ENCODE measurements at regions not wholly inside any gene's neighbourhood (a gene's known extent, or its start where the extent isn't known, plus 50 kb on each side); places are given as distances from the start of the nearest gene placed in this dataset.
A peak's percentile ranks its signal among the peaks of the same experiment; 100 is the strongest.

GRCh38 chr16:72502594-72503005 is 330.6 kb upstream of the PMFBP1 start:
- ATAC-seq (replicated peaks) (no peak), DNase-seq (no peak)
- H3K9me3 Mint-ChIP-seq, result no peaks in the 10 kb centered on the region
- no peak overlapping the region for H3K4me3 Mint-ChIP-seq
- no peaks in the 10 kb centered on the region for H3K36me3 Mint-ChIP-seq (ENCODE audit: insufficient read depth)
- H3K27me3 Mint-ChIP-seq, result no peaks in the 10 kb centered on the region
- H3K27ac Mint-ChIP-seq, result no peak overlapping the region
- H3K4me1 Mint-ChIP-seq (ENCODE audit: low read depth in 2 of 2), result no peaks in the 10 kb centered on the region

DNA sequence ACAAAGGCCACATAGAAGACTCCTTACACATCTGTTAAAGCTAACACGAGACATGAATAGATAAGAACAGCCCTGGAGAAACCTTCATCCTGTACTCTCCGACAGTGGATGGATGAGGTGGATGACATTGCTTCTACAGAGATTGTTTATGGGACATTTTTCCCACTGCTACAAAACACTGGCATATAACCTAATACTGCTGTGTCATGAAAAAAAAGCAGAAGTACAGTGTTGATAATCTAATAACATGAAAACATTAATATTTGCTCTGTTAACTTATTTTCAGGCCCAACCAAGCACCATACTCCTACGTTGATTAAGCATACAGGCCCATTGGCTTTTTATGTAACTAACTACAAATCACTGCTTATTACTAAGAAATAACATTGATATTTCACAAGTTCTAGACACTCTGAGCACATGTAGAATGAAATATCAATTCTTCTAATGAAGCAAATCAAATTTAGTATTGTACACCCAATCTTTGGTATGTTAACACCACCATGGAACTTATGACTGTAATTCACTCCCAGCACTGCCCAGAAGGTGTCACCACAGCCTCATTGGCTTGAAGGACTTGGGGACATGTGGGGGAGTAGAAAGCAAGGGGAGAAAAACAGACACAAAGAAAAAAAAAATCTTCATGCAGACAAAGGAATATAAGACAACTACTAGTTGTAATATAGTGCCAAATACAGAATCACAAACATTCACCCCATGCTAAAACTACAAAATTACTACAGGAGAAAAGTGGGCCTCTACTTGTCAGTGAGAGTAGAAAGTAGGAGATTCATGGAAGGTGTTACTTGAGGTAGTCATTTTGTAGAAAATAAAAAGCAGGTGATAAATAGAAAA is 330.0 kb upstream of the PMFBP1 start:
- H3K27ac Mint-ChIP-seq, result no peak overlapping the region
- no peaks in the 10 kb centered on the region for H3K9me3 Mint-ChIP-seq
- H3K27me3 Mint-ChIP-seq, result no peaks in the 10 kb centered on the region
- H3K4me3 Mint-ChIP-seq, result no peak overlapping the region
- no peaks in the 10 kb centered on the region for H3K36me3 Mint-ChIP-seq (ENCODE audit: insufficient read depth)
- ATAC-seq (replicated peaks) (no peak), DNase-seq (no peak)
- H3K4me1 Mint-ChIP-seq (ENCODE audit: low read depth in 2 of 2), result no peaks in the 10 kb centered on the region

DNA sequence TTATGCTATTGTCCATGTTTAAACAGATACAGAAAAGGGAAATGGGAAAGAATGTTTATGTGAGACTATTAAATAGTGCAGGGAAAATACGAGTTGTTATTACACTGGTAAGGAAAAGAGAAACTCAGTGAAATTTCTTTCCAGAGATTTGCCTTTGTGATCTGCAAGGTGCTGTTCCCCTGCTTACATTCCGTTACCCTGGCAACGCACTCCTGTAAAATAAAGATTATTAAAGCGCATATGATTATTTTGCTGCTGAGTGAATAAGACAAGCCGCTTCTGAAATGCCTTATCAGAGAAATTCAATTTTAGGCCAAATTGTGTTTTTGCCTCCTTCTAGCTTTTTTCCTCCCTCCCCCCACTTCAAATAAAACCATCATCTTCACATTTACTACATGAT is 328.6 kb upstream of the PMFBP1 start:
- Mint-ChIP-seq H3K27ac (no peak overlapping the region), H3K9me3 (no peaks in the 10 kb centered on the region), H3K27me3 (no peaks in the 10 kb centered on the region), H3K36me3 (ENCODE audit: insufficient read depth) (no peaks in the 10 kb centered on the region), H3K4me1 (ENCODE audit: low read depth in 2 of 2) (no peaks in the 10 kb centered on the region), H3K4me3 (no peak overlapping the region)
- no peak for ATAC-seq (replicated peaks)
- DNase-seq, result no peak

DNA sequence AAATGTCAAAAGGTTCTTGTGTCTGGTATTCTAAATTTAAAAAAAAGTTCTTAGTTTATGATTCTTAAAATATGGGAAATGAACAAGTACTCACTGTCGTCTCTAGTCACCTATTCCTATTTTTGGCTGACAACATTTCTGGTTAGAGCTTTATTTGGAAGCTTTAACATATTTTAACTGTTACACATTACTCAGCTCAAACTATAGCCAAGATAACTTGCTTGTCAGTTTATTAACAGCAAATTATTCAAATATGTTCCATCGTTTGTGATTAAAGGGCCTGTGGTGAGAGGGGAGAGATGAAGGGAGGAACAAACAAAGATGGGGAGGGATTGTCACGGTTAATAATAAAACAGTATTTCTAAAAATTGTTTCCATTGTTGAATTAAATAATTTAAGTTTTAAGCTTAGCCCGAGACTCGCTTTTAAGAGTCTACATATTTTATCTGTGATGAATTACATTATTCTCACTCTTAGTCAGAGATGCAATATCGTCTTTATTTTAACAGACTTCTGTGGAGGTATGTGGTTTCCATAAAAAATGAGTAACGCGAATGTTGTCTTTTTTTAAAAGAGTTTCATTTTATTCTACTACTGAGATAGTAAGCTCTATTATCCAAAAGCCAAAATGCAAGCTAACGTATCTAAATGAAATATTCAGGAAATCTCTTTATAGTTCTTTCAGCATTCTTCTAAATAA is 321.9 kb upstream of the PMFBP1 start:
- Mint-ChIP-seq H3K27ac (no peak overlapping the region), H3K4me3 (no peak overlapping the region), H3K4me1 (ENCODE audit: low read depth in 2 of 2) (no peaks in the 10 kb centered on the region), H3K27me3 (no peaks in the 10 kb centered on the region), H3K9me3 (no peaks in the 10 kb centered on the region), H3K36me3 (ENCODE audit: insufficient read depth) (no peaks in the 10 kb centered on the region)
- ATAC-seq (replicated peaks), result no peak
- no peak for DNase-seq

GRCh38 chr16:72487283-72487682 is 315.3 kb upstream of the PMFBP1 start:
- no peak overlapping the region for H3K27ac Mint-ChIP-seq

DNA sequence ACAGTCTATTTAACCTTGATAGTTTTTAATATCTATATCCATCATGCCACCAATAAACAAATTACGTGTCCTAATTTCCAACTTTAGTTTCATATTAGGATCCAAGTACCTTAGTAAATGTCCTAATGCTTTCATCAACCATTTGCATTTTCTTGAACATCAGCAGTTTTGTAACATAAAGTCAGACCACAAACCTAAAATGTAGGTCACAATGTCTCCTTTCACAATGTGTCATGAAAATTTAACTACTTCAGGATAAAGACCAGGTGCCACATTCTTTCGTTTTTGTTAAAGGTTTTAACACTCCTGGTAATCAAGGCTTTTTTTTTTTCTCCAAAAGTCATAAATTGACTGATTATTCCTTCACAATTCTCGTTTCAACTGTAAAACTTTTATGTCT is 310.7 kb upstream of the PMFBP1 start:
- H3K27me3 Mint-ChIP-seq, result no peaks in the 10 kb centered on the region
- ATAC-seq (replicated peaks) (peak; percentile 48), DNase-seq (no peak)
- peaks cover 26 to 30% of the 10 kb centered on the region in 2 donors for H3K4me1 Mint-ChIP-seq (ENCODE audit: low read depth in 2 of 2)
- H3K4me3 Mint-ChIP-seq, result peak overlapping the region; percentile 37 to 65
- H3K9me3 Mint-ChIP-seq, result peaks cover 0 to 3% of the 10 kb centered on the region in 2 donors
- H3K27ac Mint-ChIP-seq, result peak overlapping the region; percentile 10 to 86
- no peaks in the 10 kb centered on the region for H3K36me3 Mint-ChIP-seq (ENCODE audit: insufficient read depth)

More at GRCh38 chr16:72487283-72487682, 315.3 kb upstream of the PMFBP1 start:
- DNase-seq, result no peak
- H3K36me3 Mint-ChIP-seq (ENCODE audit: insufficient read depth), result no peaks in the 10 kb centered on the region
- no peak for ATAC-seq (replicated peaks)
- peaks cover 10 to 12% of the 10 kb centered on the region in 2 donors for H3K4me1 Mint-ChIP-seq (ENCODE audit: low read depth in 2 of 2)
- no peaks in the 10 kb centered on the region for H3K27me3 Mint-ChIP-seq
- no peak overlapping the region for H3K4me3 Mint-ChIP-seq
- no peaks in the 10 kb centered on the region for H3K9me3 Mint-ChIP-seq

DNA sequence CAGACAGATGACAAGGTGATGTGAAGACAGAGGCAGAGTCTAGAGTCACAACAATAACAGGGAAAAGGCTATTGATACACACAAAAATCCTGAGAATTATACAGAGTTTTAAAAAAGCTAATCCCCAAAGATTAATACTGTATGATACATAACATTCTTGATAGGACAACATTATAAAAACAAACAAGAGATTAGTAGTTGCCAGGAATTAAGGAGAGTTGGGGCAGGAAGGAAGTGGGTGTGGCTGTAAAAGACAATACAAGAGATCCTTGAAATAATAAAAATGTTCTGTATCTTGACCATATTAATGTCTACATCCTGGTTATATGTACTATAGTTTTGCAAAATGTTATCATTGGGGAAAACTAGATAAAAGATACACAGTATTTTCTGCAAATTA is 309.5 kb upstream of the PMFBP1 start:
- H3K9me3 Mint-ChIP-seq, result peaks cover 0 to 3% of the 10 kb centered on the region in 2 donors
- ATAC-seq (replicated peaks) (no peak), DNase-seq (no peak)
- H3K27me3 Mint-ChIP-seq, result no peaks in the 10 kb centered on the region
- peak overlapping the region in 1 of 2 donors; percentile 48 for H3K4me3 Mint-ChIP-seq
- peak overlapping the region in 1 of 2 donors; percentile 86 for H3K27ac Mint-ChIP-seq
- H3K36me3 Mint-ChIP-seq (ENCODE audit: insufficient read depth), result no peaks in the 10 kb centered on the region
- peaks cover 26 to 30% of the 10 kb centered on the region in 2 donors for H3K4me1 Mint-ChIP-seq (ENCODE audit: low read depth in 2 of 2)

- DNase-seq, result no peak
- no peaks in the 10 kb centered on the region for H3K36me3 Mint-ChIP-seq (ENCODE audit: insufficient read depth)
- no peak overlapping the region for H3K27ac Mint-ChIP-seq
- peaks cover 0 to 3% of the 10 kb centered on the region in 2 donors for H3K9me3 Mint-ChIP-seq
- no peaks in the 10 kb centered on the region for H3K27me3 Mint-ChIP-seq
- peak overlapping the region in 1 of 2 donors; percentile 48 for H3K4me3 Mint-ChIP-seq
- ATAC-seq (replicated peaks), result no peak
- H3K4me1 Mint-ChIP-seq (ENCODE audit: low read depth in 2 of 2), result peaks cover 26 to 30% of the 10 kb centered on the region in 2 donors
Observed at GRCh38 chr16:72480911-72481310, 309.0 kb upstream of the PMFBP1 start.

DNA sequence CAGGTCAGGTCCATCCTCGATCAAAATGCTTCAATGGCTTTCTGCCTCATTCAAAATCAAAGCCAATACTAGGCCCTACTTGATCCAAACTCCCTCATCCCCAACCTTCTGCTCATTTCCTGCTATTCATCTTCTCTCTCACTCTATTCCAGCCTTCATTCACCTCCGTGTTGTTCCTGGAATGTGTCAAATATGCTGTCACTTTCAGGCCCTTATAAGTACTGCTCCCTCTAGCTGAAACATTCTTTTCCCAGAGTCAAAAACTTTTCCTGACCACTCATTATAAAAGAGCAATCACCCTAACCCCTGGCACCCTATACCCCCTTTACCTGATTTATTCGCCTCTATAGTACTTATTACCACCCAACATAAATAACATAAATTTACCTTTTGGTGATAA is 303.7 kb upstream of the PMFBP1 start:
- H3K27ac Mint-ChIP-seq, result no peak overlapping the region
- ATAC-seq (replicated peaks) (no peak), DNase-seq (no peak)
- H3K4me1 Mint-ChIP-seq (ENCODE audit: low read depth in 2 of 2), result peaks cover 11 to 21% of the 10 kb centered on the region in 2 donors
- H3K36me3 Mint-ChIP-seq (ENCODE audit: insufficient read depth), result no peaks in the 10 kb centered on the region
- H3K9me3 Mint-ChIP-seq, result peaks cover 0 to 3% of the 10 kb centered on the region in 2 donors
- H3K27me3 Mint-ChIP-seq, result no peaks in the 10 kb centered on the region
- no peak overlapping the region for H3K4me3 Mint-ChIP-seq

DNA sequence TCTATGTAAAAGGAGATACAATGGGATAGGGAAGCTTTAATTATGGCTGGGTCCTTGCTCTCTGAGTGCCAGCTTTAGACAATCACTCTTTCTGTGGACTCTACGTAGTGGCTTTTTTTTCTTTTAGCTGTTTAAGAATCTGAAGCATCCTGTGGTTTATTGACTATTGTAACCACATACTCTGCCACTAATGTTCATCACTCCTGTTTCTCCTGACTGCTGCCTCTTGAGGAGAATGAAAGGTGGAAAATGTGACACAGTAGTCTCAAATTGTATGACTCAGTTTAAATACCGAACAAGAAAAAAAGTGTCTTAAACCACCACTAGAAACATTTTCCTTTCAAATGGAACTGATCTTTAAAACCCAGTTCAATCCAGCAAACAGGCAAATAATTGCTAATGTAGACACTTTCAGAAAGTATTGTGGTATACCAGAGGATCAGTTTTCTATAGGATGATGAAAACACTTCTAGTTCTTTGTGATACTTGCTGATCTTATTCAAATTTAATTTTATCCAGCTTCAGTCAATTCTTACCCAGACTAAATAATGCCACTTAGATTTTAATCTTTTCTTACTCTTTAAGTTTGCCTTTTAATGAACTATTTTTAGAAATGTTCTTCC is 302.7 kb upstream of the PMFBP1 start:
- Mint-ChIP-seq H3K27ac (peak overlapping the region; percentile 3 to 71), H3K4me1 (ENCODE audit: low read depth in 2 of 2) (peaks cover 8 to 17% of the 10 kb centered on the region in 2 donors), H3K4me3 (no peak overlapping the region), H3K27me3 (no peaks in the 10 kb centered on the region), H3K9me3 (peaks cover 0 to 2% of the 10 kb centered on the region in 2 donors), H3K36me3 (ENCODE audit: insufficient read depth) (no peaks in the 10 kb centered on the region)
- ATAC-seq (replicated peaks) (no peak), DNase-seq (no peak)

- Mint-ChIP-seq H3K4me1 (ENCODE audit: low read depth in 2 of 2) (peaks cover 8 to 17% of the 10 kb centered on the region in 2 donors), H3K27me3 (no peaks in the 10 kb centered on the region), H3K36me3 (ENCODE audit: insufficient read depth) (no peaks in the 10 kb centered on the region), H3K9me3 (peaks cover 0 to 2% of the 10 kb centered on the region in 2 donors), H3K27ac (peak overlapping the region in 1 of 2 donors; percentile 71), H3K4me3 (no peak overlapping the region)
- no peak for DNase-seq
- ATAC-seq (replicated peaks), result no peak
Observed at GRCh38 chr16:72473631-72474030, 301.7 kb upstream of the PMFBP1 start.

GRCh38 chr16:72471317-72471924 is 299.5 kb upstream of the PMFBP1 start:
- no peak overlapping the region for H3K4me3 Mint-ChIP-seq
- H3K27ac Mint-ChIP-seq, result no peak overlapping the region
- H3K9me3 Mint-ChIP-seq, result no peaks in the 10 kb centered on the region
- H3K36me3 Mint-ChIP-seq (ENCODE audit: insufficient read depth), result no peaks in the 10 kb centered on the region
- H3K27me3 Mint-ChIP-seq, result no peaks in the 10 kb centered on the region
- H3K4me1 Mint-ChIP-seq (ENCODE audit: low read depth in 2 of 2), result peaks cover 6 to 17% of the 10 kb centered on the region in 2 donors
- DNase-seq (no peak), ATAC-seq (replicated peaks) (no peak)

GRCh38 chr16:72470541-72470940 is 298.6 kb upstream of the PMFBP1 start:
- peaks cover 6 to 14% of the 10 kb centered on the region in 2 donors for H3K4me1 Mint-ChIP-seq (ENCODE audit: low read depth in 2 of 2)
- ATAC-seq (replicated peaks), result no peak

More at GRCh38 chr16:72470541-72470940, 298.6 kb upstream of the PMFBP1 start:
- Mint-ChIP-seq H3K36me3 (ENCODE audit: insufficient read depth) (no peaks in the 10 kb centered on the region), H3K9me3 (no peaks in the 10 kb centered on the region), H3K4me3 (no peak overlapping the region), H3K27ac (no peak overlapping the region), H3K27me3 (no peaks in the 10 kb centered on the region)
- DNase-seq, result no peak
